ENCODE measurements at regions not wholly inside any gene's neighbourhood (a gene's known extent, or its start where the extent isn't known, plus 50 kb on each side); places are given as distances from the start of the nearest gene placed in this dataset.

GRCh38 chr3:40768046-40768445, 243.3 kb downstream of the ZNF621 start:
- DNase-seq (ENCODE audit: low read depth, low spot score): no peak
- Histone ChIP-seq H3K4me3 (no peak overlapping the region), H3K27ac (no peak overlapping the region), H3K9ac (ENCODE audit: insufficient read length) (no peak overlapping the region), H3K36me3 (ENCODE audit: insufficient read depth, low read length) (no peaks in the 10 kb centered on the region), H3K9me3 (ENCODE audit: low read depth, low read length) (no peaks in the 10 kb centered on the region)
- TF ChIP-seq FOXP2 (optimal IDR thresholded peaks at IDR 0.05; ENCODE audit: control extremely low read depth, extremely low read length, insufficient read depth) (no peak), POLR2AphosphoS5 (IDR thresholded peaks at IDR 0.05; ENCODE audit: borderline replicate concordance, low read depth, low read length) (no peak), EZH2 (IDR thresholded peaks at IDR 0.05) (no peak)

DNA sequence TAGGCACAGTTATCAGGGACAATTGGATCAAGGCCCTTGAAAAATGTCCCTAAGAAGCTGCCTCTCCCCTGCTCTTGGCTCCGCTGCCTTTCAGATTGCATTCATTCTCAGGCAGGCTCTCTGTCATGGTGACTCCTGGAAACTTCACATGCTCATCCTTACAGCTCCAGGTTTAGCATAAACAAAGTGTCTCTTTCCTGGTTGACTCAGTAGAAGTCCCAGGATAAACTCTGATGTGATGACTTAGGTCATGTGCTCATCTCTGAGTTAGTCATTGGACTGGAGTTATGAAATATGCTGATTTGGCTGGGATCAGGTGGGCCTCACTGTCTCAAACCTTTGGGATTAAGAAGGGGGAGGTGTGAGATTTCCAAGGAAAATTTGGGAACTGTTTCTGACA, 243.8 kb downstream of the ZNF621 start:
- Histone ChIP-seq H3K36me3 (ENCODE audit: insufficient read depth, low read length) (no peaks in the 10 kb centered on the region), H3K4me3 (no peak overlapping the region), H3K9me3 (ENCODE audit: low read depth, low read length) (no peaks in the 10 kb centered on the region), H3K9ac (ENCODE audit: insufficient read length) (no peak overlapping the region), H3K27ac (no peak overlapping the region)
- TF ChIP-seq EZH2 (IDR thresholded peaks at IDR 0.05) (no peak), FOXP2 (optimal IDR thresholded peaks at IDR 0.05; ENCODE audit: control extremely low read depth, extremely low read length, insufficient read depth) (no peak), POLR2AphosphoS5 (IDR thresholded peaks at IDR 0.05; ENCODE audit: borderline replicate concordance, low read depth, low read length) (no peak)
- no peak for DNase-seq (ENCODE audit: low read depth, low spot score)

- TF ChIP-seq FOXP2 (optimal IDR thresholded peaks at IDR 0.05; ENCODE audit: control extremely low read depth, extremely low read length, insufficient read depth) (no peak), EZH2 (IDR thresholded peaks at IDR 0.05) (no peak), POLR2AphosphoS5 (IDR thresholded peaks at IDR 0.05; ENCODE audit: borderline replicate concordance, low read depth, low read length) (no peak)
- H3K9ac ChIP-seq (ENCODE audit: insufficient read length): no peak overlapping the region
- no peak overlapping the region for H3K27ac ChIP-seq
- DNase-seq (ENCODE audit: low read depth, low spot score): no peak
- no peaks in the 10 kb centered on the region for H3K9me3 ChIP-seq (ENCODE audit: low read depth, low read length)
- H3K36me3 ChIP-seq (ENCODE audit: insufficient read depth, low read length): no peaks in the 10 kb centered on the region
- H3K4me3 ChIP-seq: no peak overlapping the region
Measured at GRCh38 chr3:40770061-40770460, 245.3 kb downstream of the ZNF621 start.

DNA sequence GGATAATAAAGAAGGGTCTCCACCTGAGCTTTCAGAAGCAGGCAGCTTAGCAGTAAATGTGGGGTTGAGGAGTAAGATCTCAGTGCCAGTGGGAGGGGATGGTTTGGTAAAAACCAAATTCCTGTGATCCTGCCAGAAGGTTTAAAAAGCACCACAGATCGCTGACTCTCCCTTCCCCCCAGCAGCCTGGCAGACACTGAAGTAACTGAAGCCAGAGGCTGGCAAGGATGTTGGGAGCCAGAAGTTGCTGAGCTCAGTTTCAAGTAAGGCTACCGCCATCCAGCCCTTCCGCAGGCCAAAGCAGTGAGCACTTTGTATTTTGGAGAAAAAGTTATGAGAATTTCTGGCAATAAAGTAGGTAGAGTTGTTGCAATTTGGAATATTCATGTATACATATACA, 246.4 kb downstream of the ZNF621 start:
- Histone ChIP-seq H3K36me3 (ENCODE audit: insufficient read depth, low read length) (no peaks in the 10 kb centered on the region), H3K4me3 (no peak overlapping the region), H3K27ac (no peak overlapping the region), H3K9ac (ENCODE audit: insufficient read length) (no peak overlapping the region), H3K9me3 (ENCODE audit: low read depth, low read length) (no peaks in the 10 kb centered on the region)
- TF ChIP-seq POLR2AphosphoS5 (IDR thresholded peaks at IDR 0.05; ENCODE audit: borderline replicate concordance, low read depth, low read length) (no peak), FOXP2 (optimal IDR thresholded peaks at IDR 0.05; ENCODE audit: control extremely low read depth, extremely low read length, insufficient read depth) (no peak), EZH2 (IDR thresholded peaks at IDR 0.05) (no peak)
- DNase-seq (ENCODE audit: low read depth, low spot score): no peak

- Histone ChIP-seq H3K27ac (no peak overlapping the region), H3K36me3 (ENCODE audit: insufficient read depth, low read length) (no peaks in the 10 kb centered on the region), H3K9me3 (ENCODE audit: low read depth, low read length) (no peaks in the 10 kb centered on the region), H3K4me3 (no peak overlapping the region), H3K9ac (ENCODE audit: insufficient read length) (no peak overlapping the region)
- no peak for DNase-seq (ENCODE audit: low read depth, low spot score)
- TF ChIP-seq POLR2AphosphoS5 (IDR thresholded peaks at IDR 0.05; ENCODE audit: borderline replicate concordance, low read depth, low read length) (no peak), FOXP2 (optimal IDR thresholded peaks at IDR 0.05; ENCODE audit: control extremely low read depth, extremely low read length, insufficient read depth) (no peak), EZH2 (IDR thresholded peaks at IDR 0.05) (no peak)
Measured at GRCh38 chr3:40779039-40779438, 254.3 kb downstream of the ZNF621 start.

DNA sequence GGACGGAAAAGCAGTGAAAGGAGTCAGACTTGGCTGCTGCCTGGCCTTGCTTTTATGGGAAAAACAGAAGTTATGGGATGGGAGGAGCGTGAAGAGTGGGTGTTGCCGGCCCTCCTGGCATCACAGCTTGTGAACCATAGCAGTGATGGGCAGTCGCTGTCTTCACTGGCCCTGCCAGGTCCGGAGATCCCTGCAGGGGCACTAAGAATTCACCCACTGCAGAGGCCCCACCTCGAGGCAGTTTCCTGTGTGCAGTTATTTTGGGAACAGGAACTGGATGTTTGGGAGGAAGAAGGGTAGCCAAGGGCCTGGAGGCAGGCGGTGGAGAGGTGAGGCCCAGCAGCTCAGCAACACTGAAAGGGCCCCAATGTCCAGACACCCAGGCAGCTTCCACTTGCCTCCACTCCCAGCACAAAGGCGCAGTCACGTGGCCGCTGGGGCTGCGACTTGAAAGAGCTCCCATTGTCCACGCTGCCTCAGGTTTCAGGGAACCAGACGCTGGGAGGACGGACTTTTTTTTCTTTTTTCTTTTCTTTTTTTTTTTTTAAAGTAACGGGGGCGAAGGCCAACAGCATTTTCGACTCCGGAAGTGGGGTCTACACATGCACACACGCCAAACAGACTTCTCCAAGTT, 255.6 kb downstream of the ZNF621 start:
- Histone ChIP-seq H3K9ac (ENCODE audit: insufficient read length) (no peak overlapping the region), H3K9me3 (ENCODE audit: low read depth, low read length) (no peaks in the 10 kb centered on the region), H3K27ac (no peak overlapping the region), H3K4me3 (no peak overlapping the region), H3K36me3 (ENCODE audit: insufficient read depth, low read length) (no peaks in the 10 kb centered on the region)
- no peak for TF ChIP-seq FOXP2 (optimal IDR thresholded peaks at IDR 0.05; ENCODE audit: control extremely low read depth, extremely low read length, insufficient read depth)
- no peak for TF ChIP-seq EZH2 (IDR thresholded peaks at IDR 0.05)
- TF ChIP-seq POLR2AphosphoS5 (IDR thresholded peaks at IDR 0.05; ENCODE audit: borderline replicate concordance, low read depth, low read length): no peak
- DNase-seq (ENCODE audit: low read depth, low spot score): no peak

DNA sequence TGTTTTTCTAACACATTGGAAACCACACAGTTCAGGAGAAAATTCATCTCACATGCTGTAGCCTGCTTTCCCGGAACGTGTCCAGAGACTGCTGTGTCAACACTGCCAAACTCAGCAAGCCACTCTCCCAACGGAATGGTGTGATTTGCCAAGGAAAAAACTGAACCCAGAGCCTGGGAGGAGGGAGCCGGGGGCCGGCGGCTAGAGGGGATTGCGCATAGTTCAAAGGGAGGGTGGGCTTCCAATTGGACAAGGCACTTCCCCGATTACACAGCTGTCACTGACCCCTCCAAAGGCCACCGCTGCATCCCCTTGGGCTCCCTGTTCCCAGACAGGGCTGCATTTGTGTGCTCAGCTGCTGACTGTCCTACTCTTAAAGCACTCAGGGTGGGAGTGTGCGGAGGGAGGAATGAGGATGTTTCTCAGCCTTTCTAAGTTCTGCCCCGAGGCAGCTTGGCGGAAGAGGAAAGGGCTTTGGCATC, 256.2 kb downstream of the ZNF621 start:
- Histone ChIP-seq H3K4me3 (no peak overlapping the region), H3K9ac (ENCODE audit: insufficient read length) (no peak overlapping the region), H3K36me3 (ENCODE audit: insufficient read depth, low read length) (no peaks in the 10 kb centered on the region), H3K27ac (no peak overlapping the region), H3K9me3 (ENCODE audit: low read depth, low read length) (no peaks in the 10 kb centered on the region)
- no peak for DNase-seq (ENCODE audit: low read depth, low spot score)
- TF ChIP-seq EZH2 (IDR thresholded peaks at IDR 0.05): no peak

- Histone ChIP-seq H3K9ac (ENCODE audit: insufficient read length) (no peak overlapping the region), H3K27ac (no peak overlapping the region)
Measured at GRCh38 chr3:40782111-40782721, 257.5 kb downstream of the ZNF621 start.

DNA sequence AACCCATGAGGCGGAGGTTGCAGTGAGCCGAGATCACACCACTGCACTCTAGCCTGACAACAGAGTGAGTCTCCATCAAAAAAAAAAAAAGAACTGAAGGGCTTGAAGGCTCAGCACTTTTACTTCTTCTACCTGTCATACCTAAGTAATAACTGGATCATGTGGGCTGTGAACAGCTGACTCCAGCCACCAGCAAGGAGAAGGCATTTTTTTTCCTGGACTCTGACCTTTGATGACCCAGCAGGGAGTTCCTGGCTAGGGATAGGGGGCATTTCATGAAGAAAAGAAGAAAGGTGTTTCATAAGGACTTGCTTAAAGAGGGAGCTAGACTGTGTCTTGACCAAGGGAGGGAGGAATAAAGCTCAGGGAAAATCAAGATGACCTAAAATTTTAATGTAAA, 266.0 kb downstream of the ZNF621 start:
- Histone ChIP-seq H3K9ac (ENCODE audit: insufficient read length) (no peak overlapping the region), H3K9me3 (ENCODE audit: low read depth, low read length) (no peaks in the 10 kb centered on the region), H3K36me3 (ENCODE audit: insufficient read depth, low read length) (no peaks in the 10 kb centered on the region), H3K4me3 (no peak overlapping the region), H3K27ac (no peak overlapping the region)
- TF ChIP-seq POLR2AphosphoS5 (IDR thresholded peaks at IDR 0.05; ENCODE audit: borderline replicate concordance, low read depth, low read length): no peak
- DNase-seq (ENCODE audit: low read depth, low spot score): no peak

More at GRCh38 chr3:40782111-40782721, 257.5 kb downstream of the ZNF621 start:
- H3K36me3 ChIP-seq (ENCODE audit: insufficient read depth, low read length): no peaks in the 10 kb centered on the region
- TF ChIP-seq FOXP2 (optimal IDR thresholded peaks at IDR 0.05; ENCODE audit: control extremely low read depth, extremely low read length, insufficient read depth) (no peak), EZH2 (IDR thresholded peaks at IDR 0.05) (no peak), POLR2AphosphoS5 (IDR thresholded peaks at IDR 0.05; ENCODE audit: borderline replicate concordance, low read depth, low read length) (no peak)
- H3K4me3 ChIP-seq: no peak overlapping the region
- H3K9me3 ChIP-seq (ENCODE audit: low read depth, low read length): no peaks in the 10 kb centered on the region
- no peak for DNase-seq (ENCODE audit: low read depth, low spot score)

All from SK-N-MC (cell line).